NB4 (cell line): ENCODE measurements at regions not wholly inside any gene's neighbourhood (a gene's known extent, or its start where the extent isn't known, plus 50 kb on each side); places are given as distances from the start of the nearest gene placed in this dataset.

ENCODE experiments used
- POLR2A ChIP-seq: IDR thresholded peaks from 2 replicates; pipeline ENCODE4 v1.6.1; 2011; ENCODE audit warnings: mild to moderate bottlenecking; ENCODE audit not compliant: insufficient read length; ENCODE audit errors: extremely low read depth
- TF ChIP-seq, protein P1 (sequence below): IDR thresholded peaks from one replicate; pipeline ENCODE4 v1.5.1; 2012; ENCODE audit warnings: low read depth, low read length
- TF ChIP-seq, protein P2 (sequence below): IDR thresholded peaks from 2 replicates; pipeline ENCODE4 v1.6.1; 2011; ENCODE audit warnings: low read depth, low read length

DNA sequence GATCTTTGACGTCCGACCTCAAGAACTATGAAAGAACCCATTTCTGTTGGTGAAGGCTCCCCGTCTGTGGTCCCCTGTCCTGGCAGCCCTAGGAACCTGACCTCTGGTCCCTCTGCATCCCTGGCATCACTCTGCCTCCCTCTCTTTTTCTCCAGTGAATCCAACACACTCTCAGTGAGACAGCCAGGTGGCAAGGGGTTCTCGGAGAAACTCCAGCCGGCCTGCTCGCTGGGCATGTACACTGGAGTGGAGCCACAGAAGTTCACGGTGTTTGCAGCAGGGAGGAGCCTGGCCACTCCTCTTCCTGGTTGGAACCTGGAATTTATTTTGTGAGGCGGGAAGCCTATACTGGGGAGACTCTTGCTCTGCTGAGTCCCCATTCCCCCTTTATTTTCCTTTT, 230.2 kb upstream of the AJAP1 start:
- TF ChIP-seq, protein P1, sequence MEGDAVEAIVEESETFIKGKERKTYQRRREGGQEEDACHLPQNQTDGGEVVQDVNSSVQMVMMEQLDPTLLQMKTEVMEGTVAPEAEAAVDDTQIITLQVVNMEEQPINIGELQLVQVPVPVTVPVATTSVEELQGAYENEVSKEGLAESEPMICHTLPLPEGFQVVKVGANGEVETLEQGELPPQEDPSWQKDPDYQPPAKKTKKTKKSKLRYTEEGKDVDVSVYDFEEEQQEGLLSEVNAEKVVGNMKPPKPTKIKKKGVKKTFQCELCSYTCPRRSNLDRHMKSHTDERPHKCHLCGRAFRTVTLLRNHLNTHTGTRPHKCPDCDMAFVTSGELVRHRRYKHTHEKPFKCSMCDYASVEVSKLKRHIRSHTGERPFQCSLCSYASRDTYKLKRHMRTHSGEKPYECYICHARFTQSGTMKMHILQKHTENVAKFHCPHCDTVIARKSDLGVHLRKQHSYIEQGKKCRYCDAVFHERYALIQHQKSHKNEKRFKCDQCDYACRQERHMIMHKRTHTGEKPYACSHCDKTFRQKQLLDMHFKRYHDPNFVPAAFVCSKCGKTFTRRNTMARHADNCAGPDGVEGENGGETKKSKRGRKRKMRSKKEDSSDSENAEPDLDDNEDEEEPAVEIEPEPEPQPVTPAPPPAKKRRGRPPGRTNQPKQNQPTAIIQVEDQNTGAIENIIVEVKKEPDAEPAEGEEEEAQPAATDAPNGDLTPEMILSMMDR = no peak
- no peak for TF ChIP-seq POLR2A
- TF ChIP-seq, protein P2, sequence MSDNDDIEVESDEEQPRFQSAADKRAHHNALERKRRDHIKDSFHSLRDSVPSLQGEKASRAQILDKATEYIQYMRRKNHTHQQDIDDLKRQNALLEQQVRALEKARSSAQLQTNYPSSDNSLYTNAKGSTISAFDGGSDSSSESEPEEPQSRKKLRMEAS = no peak
